Superior temporal gyrus (tissue), 1 donor: ENCODE measurements at regions not wholly inside any gene's neighbourhood (a gene's known extent, or its start where the extent isn't known, plus 50 kb on each side); places are given as distances from the start of the nearest gene placed in this dataset.

ENCODE experiments used
- DNase-seq: peaks from one replicate; pipeline ENCODE4 v3.0.0-alpha.2; 2016; ENCODE audit errors: extremely low spot score

GRCh38 chr18:61618816-61619215 is 274.0 kb downstream of the RNF152 start:
- DNase-seq, result no peak

- no peak for DNase-seq
These were observed 276.6 kb downstream of the RNF152 start for GRCh38 chr18:61616111-61616610.

GRCh38 chr18:61612517-61612916 is 279.3 kb downstream of the CDH20 start:
- no peak for DNase-seq

GRCh38 chr18:61609131-61609530 is 275.9 kb downstream of the CDH20 start:
- no peak for DNase-seq

GRCh38 chr18:61608316-61608715 is 275.1 kb downstream of the CDH20 start:
- no peak for DNase-seq

GRCh38 chr18:61607867-61608266 is 274.6 kb downstream of the CDH20 start:
- no peak for DNase-seq

GRCh38 chr18:61606759-61607158 is 273.5 kb downstream of the CDH20 start:
- no peak for DNase-seq

- DNase-seq, result no peak
These were observed 272.9 kb downstream of the CDH20 start for GRCh38 chr18:61606068-61606660.

GRCh38 chr18:61605376-61606067 is 272.3 kb downstream of the CDH20 start:
- no peak for DNase-seq
